Suprapubic skin (tissue), 4 donors: ENCODE measurements at regions not wholly inside any gene's neighbourhood (a gene's known extent, or its start where the extent isn't known, plus 50 kb on each side); places are given as distances from the start of the nearest gene placed in this dataset.

Experiments used
- EP300 ChIP-seq: sonication (generic); formaldehyde crosslinking; IDR thresholded peaks from one replicate; pipeline ENCODE4 v1.6.1; 2017; ENCODE audit warnings: antibody characterized with exemption
- POLR2AphosphoS5 ChIP-seq, 3 donors: sonication (generic); formaldehyde crosslinking; IDR thresholded peaks; one replicate each; pipeline ENCODE4 v1.6.1; 2017; ENCODE audit warnings: antibody characterized with exemption in 3 of 3
- TF ChIP-seq, protein P1 (sequence below), 2 donors: fragments of 200-600 bp in 1 of 2; fragments of 450-650 bp in 1 of 2; sonication (generic) in 1 of 2; IDR thresholded peaks; one replicate each; pipeline ENCODE4 v1.5.1; 2016 to 2019; ENCODE audit warnings: antibody characterized with exemption in 2 of 2, mild to moderate bottlenecking in 1 of 2, moderate library complexity in 1 of 2

DNA sequence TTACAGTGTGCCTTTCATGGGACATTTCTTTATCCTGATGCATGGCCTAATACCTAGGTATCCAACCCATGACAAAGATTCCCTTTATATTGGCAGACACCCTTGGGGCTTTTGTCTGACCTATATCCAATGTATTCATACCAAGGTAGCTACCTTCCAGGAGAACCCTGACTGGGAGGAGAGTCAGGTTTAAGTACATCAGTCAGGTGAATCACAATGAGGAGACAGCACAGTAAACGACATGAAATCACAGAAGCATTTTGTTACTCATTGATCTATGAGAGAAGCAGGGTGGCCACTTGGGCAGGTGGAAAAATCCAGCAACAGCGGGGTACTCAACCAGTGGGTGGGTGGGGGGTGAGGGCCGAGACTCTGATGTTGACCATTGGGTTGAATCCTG lies 527.4 kb upstream of the ATXN8OS start:
- TF ChIP-seq, protein P1, sequence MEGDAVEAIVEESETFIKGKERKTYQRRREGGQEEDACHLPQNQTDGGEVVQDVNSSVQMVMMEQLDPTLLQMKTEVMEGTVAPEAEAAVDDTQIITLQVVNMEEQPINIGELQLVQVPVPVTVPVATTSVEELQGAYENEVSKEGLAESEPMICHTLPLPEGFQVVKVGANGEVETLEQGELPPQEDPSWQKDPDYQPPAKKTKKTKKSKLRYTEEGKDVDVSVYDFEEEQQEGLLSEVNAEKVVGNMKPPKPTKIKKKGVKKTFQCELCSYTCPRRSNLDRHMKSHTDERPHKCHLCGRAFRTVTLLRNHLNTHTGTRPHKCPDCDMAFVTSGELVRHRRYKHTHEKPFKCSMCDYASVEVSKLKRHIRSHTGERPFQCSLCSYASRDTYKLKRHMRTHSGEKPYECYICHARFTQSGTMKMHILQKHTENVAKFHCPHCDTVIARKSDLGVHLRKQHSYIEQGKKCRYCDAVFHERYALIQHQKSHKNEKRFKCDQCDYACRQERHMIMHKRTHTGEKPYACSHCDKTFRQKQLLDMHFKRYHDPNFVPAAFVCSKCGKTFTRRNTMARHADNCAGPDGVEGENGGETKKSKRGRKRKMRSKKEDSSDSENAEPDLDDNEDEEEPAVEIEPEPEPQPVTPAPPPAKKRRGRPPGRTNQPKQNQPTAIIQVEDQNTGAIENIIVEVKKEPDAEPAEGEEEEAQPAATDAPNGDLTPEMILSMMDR (IDR thresholded peaks at IDR 0.05) = no peak
- TF ChIP-seq EP300 = no peak
- TF ChIP-seq POLR2AphosphoS5 (IDR thresholded peaks at IDR 0.05) = no peak
